RPMI8226 (cell line): ENCODE measurements at regions not wholly inside any gene's neighbourhood (a gene's known extent, or its start where the extent isn't known, plus 50 kb on each side); places are given as distances from the start of the nearest gene placed in this dataset.
"Not testable (repeated sequence)": the region's sequence is repeated elsewhere in the genome, so short reads cannot be mapped to it uniquely, and the experiment has no call there.

Source experiments
- DNase-seq: peaks from one replicate; pipeline ENCODE4 v3.0.0-alpha.2; 2015

DNA sequence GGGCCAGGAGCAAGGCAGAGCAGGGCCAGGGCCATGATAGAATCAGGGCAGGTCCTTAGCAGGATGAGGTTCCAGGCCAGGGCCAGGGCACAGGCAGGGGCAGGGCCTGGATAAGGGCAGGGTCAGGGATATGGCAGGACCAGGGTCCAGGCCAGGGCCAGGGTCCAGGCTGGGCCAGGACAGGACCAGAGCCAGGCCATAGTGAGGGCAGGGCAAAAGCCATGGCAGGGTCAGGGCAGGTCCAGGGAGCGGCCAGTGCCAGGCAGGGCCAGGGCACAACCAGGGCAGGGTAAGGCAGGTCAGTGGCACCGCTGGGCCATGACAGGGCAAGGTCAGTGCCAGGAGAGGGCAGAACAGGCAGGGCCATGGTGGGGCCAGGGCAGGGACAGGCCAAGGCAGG lies 152.2 kb downstream of the LIPI start:
- no peak for DNase-seq

DNA sequence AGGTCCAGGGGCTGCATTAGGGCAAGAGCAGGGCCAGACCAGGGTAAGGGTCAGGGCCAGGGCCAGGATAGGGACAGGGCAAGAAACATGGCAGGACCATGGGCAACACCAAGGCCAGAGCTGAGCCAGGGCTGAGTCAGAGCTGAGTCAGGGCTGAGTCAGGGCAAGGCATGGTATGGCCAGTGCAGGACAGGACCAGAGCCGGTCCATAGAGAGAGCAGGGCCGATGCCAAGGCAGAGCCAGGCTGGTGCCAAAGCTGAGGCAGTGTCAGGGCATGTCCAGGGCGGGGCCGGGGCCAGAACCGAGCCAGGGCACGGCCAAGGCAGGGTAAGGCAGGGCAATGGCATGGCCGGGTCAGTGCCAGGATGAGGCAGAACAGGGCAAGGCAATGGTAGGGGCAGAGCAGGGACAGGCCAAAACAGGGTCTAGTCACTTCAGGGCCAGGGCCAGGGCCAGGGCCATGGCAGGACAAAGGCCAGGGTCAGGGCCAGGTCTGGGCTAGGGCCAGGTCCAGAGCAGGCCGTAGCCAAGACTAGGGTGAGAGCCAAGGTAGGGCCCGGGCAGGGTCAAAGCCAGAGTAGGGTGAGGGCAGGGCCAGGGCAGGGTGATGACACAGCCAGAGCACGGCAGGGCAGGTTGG lies 152.8 kb downstream of the LIPI start:
- not testable (repeated sequence) for DNase-seq

DNA sequence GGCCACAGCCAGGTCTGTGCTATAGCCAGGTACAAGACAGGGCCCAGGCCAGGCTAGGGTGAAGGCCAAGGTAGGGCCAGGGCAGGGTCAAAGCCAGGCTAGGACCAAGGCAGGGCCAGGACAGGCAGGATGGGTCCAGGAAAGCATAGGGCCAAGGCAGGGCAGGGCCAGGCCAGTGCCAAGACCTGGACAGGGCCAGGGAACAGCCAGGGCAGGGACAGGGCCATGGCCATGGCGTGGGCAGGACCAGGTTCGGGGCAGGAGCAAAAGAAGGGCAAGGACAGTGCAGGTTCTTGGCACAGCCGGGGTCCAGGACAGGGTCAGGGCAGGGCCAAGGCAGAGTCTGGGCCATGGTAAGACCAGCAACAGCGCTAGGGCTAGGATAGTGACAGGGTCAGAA lies 153.4 kb downstream of the LIPI start:
- DNase-seq, result no peak

DNA sequence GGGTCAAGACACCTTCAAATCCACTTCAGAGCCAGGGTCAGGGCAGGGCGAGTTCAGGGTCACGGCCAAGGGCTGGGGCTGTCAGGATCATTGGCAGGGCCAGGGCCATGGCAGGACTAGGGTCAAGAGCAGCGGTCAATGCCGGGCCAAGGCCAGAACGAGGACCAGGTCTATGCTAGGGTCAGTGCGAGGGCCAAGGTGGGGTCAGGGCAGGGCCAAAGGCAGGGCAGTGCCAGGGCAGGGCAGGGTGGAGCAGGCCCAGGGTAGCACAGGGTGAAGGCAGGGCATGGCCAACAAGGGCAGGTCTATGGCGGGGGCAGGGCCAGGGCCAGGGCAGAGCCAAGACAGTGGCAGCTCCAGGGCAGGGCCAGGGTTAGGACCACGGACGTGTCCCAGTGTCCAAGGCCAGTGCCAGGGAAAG lies 154.0 kb downstream of the LIPI start:
- DNase-seq, result no peak

DNA sequence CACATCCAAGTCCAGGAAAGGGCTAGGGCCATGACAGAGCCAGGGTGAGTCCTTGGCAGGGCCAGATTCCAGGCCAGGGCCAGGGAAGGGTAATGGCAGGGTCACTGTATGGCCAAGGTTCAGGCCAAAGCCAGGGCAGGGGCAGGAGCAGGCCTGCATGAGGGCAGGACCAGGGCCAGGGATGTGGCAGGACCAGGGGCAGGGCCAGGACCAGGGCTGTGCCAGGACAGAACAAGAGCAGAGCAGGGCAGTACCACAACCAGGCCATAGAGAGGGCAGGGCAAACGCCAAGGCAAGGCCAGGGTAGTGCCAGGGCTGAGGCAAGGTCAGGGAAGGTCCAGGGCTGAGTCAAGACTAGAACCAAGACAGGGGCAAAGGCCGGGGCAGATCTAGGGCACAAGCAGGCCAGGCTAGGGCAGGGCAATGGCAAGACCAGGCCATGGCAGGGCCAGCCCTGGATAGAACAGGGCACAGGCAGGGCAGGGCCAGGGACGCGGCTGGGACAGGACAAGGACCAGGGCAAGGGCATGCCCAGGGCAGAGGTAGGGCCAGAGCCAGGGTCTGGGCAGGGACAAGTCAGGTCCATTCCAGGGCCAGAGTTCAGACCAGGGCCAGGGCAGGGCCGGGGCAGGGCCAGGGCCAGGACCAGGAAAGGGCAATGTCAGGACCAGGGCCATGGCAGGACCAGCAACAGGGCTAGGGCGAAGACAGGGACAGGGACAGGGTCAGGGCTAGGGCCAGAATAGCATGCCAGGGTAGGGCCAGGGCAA lies 154.8 kb downstream of the LIPI start:
- DNase-seq, result not testable (repeated sequence)

DNA sequence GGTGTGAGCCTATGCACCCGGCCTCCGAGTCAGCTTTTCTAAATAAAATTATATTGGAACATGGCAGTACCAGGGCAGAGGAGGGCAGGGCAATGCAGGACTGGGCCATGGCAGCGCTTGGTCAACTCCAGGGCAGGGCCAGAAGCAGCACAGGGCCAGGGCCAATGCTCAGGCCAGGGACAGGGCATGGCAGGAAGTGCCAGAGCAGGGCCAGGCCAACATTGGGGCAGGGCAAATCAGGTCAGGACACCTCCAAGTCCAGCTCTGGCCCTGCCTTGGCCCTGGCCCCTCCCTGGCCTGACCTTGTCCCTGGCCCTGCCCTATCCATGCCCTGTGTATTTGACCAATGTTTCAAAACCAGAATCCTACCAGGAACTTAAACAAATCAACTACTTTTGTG lies 156.1 kb downstream of the LIPI start:
- DNase-seq, result no peak

DNA sequence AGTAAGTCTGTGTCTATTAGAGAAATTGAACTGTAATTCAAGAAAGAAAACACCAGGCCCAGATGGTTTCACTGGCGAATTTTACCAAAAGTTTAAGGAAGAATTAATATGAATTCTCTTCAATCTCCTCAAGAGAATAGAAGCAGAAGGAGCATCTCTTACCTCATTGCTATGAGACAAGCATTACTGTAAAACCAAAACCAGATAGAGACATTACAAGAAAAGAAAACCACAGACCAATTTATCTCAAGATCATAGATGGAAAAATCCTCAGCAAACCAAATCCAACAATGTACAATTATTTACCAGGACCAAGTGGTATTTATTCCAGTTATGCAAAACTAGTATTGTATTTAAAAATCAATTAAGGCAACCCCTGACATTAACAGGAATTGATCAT lies 160.6 kb downstream of the LIPI start:
- no peak for DNase-seq

DNA sequence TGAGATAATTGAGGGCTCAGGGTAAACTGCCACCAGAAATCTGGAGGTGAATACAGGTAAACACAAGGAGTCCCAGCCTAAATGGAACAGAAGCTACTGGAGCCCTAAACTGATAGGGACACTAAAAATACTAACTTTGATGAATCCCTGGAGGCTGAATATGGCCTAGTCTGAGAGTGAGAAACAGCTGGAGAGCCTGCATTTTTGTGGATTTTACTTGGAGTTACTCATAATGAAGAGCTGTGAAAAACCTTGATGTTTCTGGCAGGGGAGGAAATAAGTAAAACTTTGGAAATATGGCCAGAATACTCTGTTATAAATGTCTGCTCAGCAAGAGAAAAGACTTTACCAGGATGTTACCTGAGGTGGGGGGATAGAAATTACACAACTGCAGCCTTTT lies 164.4 kb downstream of the LIPI start:
- DNase-seq, result no peak

DNA sequence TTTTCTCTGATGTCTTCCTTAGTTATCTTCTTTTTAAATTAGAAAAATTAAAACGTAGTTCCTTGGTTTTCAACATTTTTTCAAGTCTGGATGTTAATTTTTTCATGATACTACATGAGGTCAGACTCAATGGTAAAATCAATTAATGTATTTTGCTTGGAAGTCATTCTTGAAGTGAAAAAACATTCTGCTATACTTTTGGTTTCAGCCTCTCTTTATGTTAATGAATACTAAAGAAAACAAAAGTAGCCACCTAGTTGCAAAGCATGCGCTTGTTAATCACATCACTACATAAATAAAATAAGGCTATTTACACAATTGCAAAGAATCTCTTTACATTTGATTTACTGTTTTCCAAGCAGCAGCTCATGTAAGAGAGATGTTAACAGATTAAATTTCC lies 170.4 kb downstream of the LIPI start:
- DNase-seq, result no peak

DNA sequence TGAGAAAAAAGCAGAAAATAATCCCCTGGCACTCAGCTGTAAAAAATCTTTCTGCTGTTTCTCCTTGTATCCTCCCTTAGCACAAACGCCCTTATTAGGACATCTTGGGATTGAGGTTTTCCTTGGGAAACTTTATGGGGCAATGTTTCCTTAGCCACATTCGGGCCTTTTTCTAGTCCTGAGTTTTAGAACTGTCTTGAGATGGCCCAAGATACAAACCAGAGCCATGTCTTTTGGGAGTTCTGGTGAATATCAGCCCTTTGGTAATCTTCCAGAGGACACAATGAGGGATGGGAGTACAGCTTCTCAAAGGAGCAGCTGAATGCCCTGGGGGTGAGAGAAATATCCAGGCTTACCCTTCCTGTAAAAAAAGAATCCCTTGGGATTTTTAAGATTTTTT lies 182.1 kb downstream of the LIPI start:
- DNase-seq, result not testable (repeated sequence)

DNA sequence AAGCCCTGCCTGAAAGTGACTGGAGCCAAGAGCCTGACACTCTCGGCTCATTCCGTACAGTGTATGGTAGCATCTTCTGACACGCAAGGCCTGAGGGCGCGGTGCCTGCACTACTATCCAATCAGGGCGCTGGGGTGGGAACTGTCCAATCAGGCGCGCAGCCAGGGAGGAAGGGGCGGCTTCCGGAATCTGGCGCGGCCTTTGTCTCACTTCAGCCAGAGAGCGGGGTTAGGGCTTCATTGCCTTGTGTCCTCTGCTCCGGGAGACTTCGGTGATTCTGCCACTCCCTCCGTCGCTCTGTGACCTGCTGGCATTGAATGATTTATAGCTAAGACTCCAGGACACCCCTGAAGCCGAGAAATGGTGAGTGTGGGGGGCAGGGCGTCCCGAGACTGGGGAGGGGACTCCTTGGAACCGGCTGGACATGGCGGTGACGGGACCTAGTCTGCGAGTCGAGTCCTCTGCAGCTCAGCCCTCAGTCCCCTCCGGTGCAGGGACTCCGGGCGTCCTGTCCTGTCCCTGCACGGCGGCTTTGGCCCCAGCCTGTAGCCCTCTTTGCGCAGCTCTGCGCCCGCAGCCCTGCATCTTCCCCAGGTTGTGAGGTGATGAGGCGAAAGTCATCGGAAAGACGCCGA lies 183.4 kb downstream of the LIPI start:
- DNase-seq, result peak; percentile 95

DNA sequence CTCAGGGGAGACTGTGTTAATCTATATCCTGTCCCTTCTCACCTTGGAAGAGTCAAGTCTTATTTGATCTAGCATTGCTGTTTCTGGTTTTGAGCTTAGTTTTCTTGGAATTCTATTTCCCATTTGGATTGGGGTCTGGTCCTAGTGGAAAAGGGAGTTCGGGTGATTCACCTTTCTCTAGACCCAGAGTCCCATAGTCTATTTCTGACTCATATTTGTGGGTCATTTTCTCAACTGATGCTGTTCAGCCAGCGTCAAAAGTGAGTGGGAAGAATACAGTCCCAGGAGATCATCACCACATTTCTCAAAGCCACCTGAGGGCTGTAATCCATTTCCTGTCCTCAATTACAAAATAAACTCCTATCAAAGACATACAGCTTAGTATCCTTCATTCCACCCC lies 190.6 kb downstream of the LIPI start:
- DNase-seq, result not testable (repeated sequence)

DNA sequence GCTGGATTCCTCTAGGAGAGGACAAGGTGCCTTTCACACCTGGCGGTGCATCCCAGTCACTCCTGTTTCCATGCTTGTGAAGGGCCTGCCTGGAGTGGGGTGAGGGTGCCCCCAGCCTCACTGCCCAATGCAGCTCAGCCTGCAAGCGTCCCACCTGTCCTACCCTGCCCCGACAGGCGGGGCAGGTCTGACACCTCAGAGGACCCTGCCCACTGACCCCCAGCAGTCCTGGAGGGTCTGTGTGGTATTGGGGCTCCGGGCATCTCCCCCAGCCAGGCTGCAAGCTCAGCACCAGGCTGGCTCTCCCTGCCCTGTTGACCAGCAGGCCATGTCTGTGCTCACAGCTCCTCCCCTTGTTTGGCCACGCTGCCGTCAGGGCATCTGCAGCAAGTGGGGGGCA lies 194.9 kb downstream of the LIPI start:
- DNase-seq, result not testable (repeated sequence)

DNA sequence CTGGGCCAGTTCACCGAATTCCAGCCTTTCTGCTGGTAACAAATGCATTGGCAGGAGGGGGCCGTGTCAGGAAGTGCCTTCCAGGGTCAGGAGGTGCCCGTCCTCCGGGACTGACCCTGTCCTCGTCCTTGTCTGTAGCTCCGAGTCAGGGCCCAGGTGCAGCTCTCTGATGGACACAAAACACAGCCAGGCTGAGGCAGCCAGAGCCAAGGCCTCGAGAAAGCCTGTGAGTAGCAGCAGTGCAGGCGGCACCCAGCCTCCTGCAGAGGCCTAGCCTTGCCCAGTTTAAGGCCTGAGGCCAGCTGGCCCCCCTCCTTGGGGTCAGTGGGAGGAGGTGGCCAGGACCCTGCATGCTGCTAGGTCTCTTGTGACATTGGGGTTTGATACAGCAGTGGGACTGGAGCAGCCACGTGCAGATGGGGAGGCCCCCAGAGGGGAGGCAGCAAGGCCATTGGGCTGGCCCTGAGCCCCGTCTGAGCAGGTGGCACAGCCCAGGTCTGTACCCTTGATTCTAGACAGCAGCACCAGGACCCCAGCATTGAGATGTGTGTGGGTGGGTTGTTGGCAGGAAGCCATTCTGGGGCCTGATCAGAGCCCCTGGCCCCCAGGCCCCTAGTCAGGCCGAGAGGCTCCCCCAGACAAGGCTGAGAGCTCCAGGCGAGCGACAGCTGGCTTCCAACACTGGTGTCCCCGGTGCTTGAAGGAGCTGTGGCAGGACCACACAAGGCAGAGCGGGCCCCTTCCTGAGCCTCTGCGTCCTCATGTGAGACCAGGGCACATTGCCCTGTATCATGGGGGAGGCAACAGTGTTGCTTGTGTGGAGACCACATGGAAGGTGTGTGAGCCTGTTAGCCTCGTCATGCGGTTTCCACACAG lies 196.9 kb downstream of the LIPI start:
- DNase-seq, result not testable (repeated sequence)

DNA sequence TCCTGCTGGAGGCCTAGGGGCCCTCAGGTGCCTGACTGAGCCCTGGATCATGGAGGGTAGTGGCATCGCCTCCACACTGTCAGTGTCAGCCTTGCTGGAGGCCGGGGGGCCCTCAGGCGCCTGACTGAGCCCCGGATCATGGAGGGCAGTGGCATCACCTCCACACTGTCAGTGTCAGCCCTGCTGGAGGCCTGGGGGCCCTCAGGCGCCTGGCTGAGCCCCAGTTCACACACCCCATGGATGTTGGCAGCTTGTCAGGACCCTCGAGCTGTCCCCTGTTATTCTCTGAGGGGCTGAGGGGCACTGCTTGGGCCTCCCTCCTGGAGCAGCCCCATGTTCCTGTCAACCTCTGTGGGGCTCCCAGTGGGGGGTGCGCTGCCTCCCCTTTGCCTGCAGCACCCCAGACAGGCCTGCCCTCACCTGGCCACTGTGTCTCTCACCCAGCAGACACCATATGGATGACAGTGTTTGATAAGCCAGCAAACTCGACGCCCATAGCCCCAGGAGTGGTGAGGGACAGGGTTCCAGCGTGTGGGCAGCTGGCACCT lies 197.6 kb downstream of the LIPI start:
- no peak for DNase-seq

DNA sequence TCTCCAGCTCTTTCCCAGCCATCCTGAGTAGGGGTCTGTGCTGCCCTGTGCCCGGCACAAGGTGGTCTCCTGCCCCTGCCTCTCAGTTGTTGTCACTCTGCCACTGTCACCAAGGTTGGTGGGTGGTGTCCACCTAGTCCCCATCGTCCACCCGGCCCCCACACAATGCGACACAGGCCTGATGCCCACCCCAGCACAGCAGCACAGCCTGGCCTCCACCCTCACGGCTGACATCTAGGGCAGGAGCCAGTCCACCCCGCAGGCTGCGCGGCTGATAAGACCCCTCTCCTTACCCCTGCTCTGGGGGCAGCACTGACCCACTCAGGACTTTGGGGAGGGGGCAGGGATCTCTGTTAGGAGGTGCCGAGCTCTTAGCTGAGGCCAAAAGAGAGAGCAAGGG lies 198.3 kb downstream of the LIPI start:
- DNase-seq, result no peak

DNA sequence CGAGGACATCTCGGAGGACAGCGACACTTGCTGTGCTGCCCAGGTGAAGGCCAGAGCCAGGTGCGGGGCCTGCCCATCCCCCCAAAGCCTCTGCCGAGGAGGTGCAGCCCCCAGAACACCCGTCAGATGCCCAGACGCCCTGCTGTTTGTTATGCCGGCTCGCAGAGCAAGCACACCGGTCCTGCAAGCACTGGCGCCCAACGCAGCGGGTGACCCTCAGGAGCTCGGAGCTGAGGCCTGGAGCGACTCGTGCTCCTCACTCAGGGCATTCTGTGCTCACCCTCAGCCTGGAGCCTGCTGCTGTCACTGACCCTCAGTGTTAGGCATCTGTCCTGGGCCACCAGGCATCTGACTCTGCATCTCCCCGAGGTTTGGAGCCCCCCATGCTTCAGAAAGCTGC lies 199.0 kb downstream of the LIPI start:
- not testable (repeated sequence) for DNase-seq

DNA sequence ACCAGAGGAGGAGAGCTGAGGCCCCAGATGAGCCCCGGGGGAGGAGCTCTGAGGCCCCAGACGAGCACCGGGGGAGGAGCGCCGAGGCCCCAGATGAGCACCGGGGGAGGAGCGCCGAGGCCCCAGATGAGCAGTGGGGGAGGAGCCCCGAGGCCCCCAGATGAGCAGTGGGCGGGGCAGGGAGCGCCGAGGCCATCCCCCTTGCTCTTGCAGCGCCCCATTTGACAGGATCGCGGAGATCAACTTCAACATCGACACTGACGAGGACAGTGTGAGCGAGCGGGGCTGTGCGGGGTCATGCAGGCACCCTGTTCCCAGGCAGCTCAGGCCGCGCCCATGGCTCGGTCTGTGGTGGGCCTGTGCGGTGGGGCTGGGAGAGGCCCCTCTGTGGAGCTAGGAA lies 199.6 kb downstream of the LIPI start:
- not testable (repeated sequence) for DNase-seq

DNA sequence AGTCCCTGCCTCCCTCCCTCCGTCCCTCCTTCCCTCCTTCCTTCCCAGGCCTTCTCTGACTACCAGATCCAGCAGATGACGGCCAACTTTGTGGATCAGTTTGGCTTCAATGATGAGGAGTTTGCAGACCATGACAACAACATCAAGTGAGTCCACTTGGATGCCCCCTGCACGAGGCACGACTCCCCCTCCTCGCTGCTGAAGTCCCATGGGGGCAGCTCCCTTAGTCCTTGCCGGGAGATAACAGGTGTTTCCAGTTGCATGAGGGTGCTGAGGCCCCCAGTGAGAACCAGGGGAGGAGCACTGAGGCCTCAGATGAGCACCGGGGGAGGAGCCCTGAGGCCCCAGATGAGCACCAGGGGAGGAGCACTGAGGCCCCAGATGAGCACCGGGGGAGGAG lies 200.0 kb downstream of the LIPI start:
- no peak for DNase-seq

DNA sequence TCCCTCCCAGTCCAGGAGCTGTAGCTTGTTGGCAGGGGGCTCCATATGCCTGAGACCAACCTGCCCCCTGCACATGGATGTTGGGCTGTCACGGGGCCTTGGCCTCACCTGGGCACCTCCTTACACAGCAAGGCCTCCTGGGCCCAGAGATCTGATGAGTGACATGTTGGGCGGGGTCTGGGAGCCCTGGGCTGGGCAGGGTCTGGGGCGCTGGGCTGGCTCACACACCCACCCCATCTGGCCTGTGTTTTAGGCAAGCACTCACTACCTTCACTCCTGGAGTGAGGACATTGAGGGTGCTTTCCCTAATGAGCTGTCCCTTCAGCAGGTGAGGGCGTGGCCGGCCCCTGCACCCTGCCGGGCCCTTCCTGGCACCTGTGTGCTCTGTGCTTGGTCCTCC lies 200.8 kb downstream of the LIPI start:
- DNase-seq, result not testable (repeated sequence)

DNA sequence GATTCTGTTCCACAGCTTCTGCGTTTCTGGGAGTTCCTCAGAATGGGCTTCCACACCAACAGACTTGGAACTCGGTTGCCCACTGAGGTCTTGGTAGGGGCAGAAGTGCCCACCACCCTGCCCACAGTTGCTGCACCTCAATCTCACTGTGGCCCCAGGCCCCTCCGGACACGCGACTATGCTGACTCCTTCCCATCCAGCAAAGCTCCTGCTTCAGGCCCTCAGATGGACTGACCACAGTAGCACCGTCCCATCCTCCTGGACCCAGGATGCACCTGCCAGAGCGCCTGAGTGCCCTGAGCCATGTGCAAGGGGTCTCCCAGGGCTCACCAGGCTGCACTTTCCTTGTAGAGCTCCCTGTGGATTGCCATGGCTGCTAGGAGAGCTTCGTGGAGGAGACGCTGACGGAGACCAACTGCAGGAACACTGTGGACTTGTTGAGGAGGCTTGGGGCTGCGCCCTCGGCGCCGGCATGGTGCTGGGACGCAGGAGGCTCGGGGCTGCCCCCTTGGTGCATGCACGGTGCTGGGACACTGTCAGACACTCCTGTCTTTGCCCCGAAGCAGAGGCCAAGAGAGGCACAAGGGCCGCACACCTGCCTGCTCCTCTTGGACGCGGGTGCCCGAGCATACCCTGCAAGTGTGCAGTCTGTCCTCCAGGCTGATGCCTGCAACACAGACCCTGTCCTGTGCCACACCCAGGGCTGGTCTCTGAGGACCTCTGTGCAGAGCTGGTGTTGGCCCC lies 201.3 kb downstream of the LIPI start:
- DNase-seq, result not testable (repeated sequence)

DNA sequence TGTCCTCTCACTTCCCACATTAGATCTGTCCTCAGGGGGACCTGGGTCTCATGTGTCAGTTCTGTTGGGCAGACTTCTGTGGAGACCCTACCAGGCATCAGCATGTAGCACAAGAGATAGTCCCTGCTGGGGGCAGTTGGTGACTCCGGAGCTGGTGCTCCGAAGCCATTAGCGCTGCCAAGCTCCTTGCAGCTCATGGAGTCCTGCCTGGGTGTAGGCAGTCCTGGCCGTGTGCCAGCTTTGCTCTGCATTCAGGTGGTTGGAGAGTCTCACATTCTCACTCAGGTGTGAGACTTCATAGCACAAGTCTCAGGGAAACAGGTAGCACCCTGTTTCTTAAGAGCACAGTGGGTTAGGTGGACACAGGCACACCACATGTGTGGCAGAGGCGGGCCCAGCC lies 202.3 kb downstream of the LIPI start:
- not testable (repeated sequence) for DNase-seq
